ENCODE measurements at regions not wholly inside any gene's neighbourhood (a gene's known extent, or its start where the extent isn't known, plus 50 kb on each side); places are given as distances from the start of the nearest gene placed in this dataset.

- DNase-seq (ENCODE audit: low read depth in 4 of 4, low spot score in 3 of 4) = no peak
Observed at GRCh38 chr12:91616416-91616815, 433.8 kb upstream of the DCN start.

- no peak for DNase-seq (ENCODE audit: low read depth in 4 of 4, low spot score in 3 of 4)
Observed at GRCh38 chr12:91613223-91613779, 430.7 kb upstream of the DCN start.

GRCh38 chr12:91610561-91610960 lies 427.9 kb upstream of the DCN start:
- no peak for DNase-seq (ENCODE audit: low read depth in 4 of 4, low spot score in 3 of 4)

- no peak for DNase-seq (ENCODE audit: low read depth in 4 of 4, low spot score in 3 of 4)
Observed at GRCh38 chr12:91609283-91609682, 426.7 kb upstream of the DCN start.

- DNase-seq (ENCODE audit: low read depth in 4 of 4, low spot score in 3 of 4) = no peak
Observed at GRCh38 chr12:91608542-91608941, 425.9 kb upstream of the DCN start.

GRCh38 chr12:91606662-91607377 lies 424.2 kb upstream of the DCN start:
- no peak for DNase-seq (ENCODE audit: low read depth in 4 of 4, low spot score in 3 of 4)

GRCh38 chr12:91604897-91605296 lies 422.3 kb upstream of the DCN start:
- DNase-seq (ENCODE audit: low read depth in 4 of 4, low spot score in 3 of 4) = no peak

- DNase-seq (ENCODE audit: low read depth in 4 of 4, low spot score in 3 of 4) = no peak
Observed at GRCh38 chr12:91603060-91603459, 420.4 kb upstream of the DCN start.

GRCh38 chr12:91601054-91601453 lies 418.4 kb upstream of the DCN start:
- DNase-seq (ENCODE audit: low read depth in 4 of 4, low spot score in 3 of 4) = no peak

GRCh38 chr12:91594715-91595114 lies 412.1 kb upstream of the DCN start:
- no peak for DNase-seq (ENCODE audit: low read depth in 4 of 4, low spot score in 3 of 4)

- DNase-seq (ENCODE audit: low read depth in 4 of 4, low spot score in 3 of 4) = no peak
Observed at GRCh38 chr12:91591639-91591987, 409.0 kb upstream of the DCN start.

- no peak for DNase-seq (ENCODE audit: low read depth in 4 of 4, low spot score in 3 of 4)
Observed at GRCh38 chr12:91590966-91591638, 408.5 kb upstream of the DCN start.

GRCh38 chr12:91588874-91589454 lies 406.3 kb upstream of the DCN start:
- no peak for DNase-seq (ENCODE audit: low read depth in 4 of 4, low spot score in 3 of 4)

- no peak for DNase-seq (ENCODE audit: low read depth in 4 of 4, low spot score in 3 of 4)
Observed at GRCh38 chr12:91586015-91586414, 403.4 kb upstream of the DCN start.

- no peak for DNase-seq (ENCODE audit: low read depth in 4 of 4, low spot score in 3 of 4)
Observed at GRCh38 chr12:91582811-91583210, 400.2 kb upstream of the DCN start.

- DNase-seq (ENCODE audit: low read depth in 4 of 4, low spot score in 3 of 4) = no peak
Observed at GRCh38 chr12:91579516-91580263, 397.1 kb upstream of the DCN start.

GRCh38 chr12:91577586-91578539 lies 395.2 kb upstream of the DCN start:
- DNase-seq (ENCODE audit: low read depth in 4 of 4, low spot score in 3 of 4) = no peak

GRCh38 chr12:91576432-91576831 lies 393.8 kb upstream of the DCN start:
- no peak for DNase-seq (ENCODE audit: low read depth in 4 of 4, low spot score in 3 of 4)

GRCh38 chr12:91575630-91576029 lies 393.0 kb upstream of the DCN start:
- no peak for DNase-seq (ENCODE audit: low read depth in 4 of 4, low spot score in 3 of 4)

GRCh38 chr12:91574975-91575374 lies 392.4 kb upstream of the DCN start:
- DNase-seq (ENCODE audit: low read depth in 4 of 4, low spot score in 3 of 4) = no peak
